Lower leg skin (tissue), 3 donors: ENCODE measurements at regions not wholly inside any gene's neighbourhood (a gene's known extent, or its start where the extent isn't known, plus 50 kb on each side); places are given as distances from the start of the nearest gene placed in this dataset.
"Not testable (repeated sequence)": the region's sequence is repeated elsewhere in the genome, so short reads cannot be mapped to it uniquely, and the experiment has no call there.

Experiments
- POLR2A ChIP-seq, 2 donors: fragments of 450-650 bp; IDR thresholded peaks; one replicate each; pipeline ENCODE4 v1.6.1; 2016 to 2017; ENCODE audit warnings: antibody characterized with exemption in 2 of 2, mild to moderate bottlenecking in 1 of 2, moderate library complexity in 1 of 2
- TF ChIP-seq, protein P1 (sequence below), 3 donors: fragments of 450-650 bp; IDR thresholded peaks; one replicate each; pipeline ENCODE4 v1.5.1; 2016; ENCODE audit warnings: antibody characterized with exemption in 3 of 3, mild to moderate bottlenecking in 3 of 3, moderate library complexity in 2 of 3

DNA sequence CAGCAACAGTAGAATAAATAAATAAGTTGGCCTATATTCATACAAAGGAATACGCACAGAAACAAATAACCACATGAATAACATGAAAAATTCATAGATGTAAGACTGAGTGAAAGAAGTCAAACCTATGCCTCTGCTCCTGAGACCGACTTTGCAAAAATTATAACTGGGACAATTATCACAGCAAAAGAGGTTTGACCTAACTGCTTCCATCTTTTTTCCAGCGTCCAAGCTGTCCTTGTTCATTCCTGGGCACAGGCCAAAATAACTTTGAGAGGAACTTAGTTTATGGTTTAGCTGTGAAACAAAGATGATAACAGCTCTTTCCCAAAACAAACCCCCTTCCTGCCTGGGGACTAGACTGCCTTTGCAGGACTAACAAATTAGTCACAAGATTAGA lies 109.6 kb upstream of the NBPF11 start:
- TF ChIP-seq, protein P1, sequence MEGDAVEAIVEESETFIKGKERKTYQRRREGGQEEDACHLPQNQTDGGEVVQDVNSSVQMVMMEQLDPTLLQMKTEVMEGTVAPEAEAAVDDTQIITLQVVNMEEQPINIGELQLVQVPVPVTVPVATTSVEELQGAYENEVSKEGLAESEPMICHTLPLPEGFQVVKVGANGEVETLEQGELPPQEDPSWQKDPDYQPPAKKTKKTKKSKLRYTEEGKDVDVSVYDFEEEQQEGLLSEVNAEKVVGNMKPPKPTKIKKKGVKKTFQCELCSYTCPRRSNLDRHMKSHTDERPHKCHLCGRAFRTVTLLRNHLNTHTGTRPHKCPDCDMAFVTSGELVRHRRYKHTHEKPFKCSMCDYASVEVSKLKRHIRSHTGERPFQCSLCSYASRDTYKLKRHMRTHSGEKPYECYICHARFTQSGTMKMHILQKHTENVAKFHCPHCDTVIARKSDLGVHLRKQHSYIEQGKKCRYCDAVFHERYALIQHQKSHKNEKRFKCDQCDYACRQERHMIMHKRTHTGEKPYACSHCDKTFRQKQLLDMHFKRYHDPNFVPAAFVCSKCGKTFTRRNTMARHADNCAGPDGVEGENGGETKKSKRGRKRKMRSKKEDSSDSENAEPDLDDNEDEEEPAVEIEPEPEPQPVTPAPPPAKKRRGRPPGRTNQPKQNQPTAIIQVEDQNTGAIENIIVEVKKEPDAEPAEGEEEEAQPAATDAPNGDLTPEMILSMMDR (IDR thresholded peaks at IDR 0.05) = not testable (repeated sequence)
- TF ChIP-seq POLR2A (IDR thresholded peaks at IDR 0.05) = not testable (repeated sequence)
